Liver (tissue), 3 donors: ENCODE measurements at regions not wholly inside any gene's neighbourhood (a gene's known extent, or its start where the extent isn't known, plus 50 kb on each side); places are given as distances from the start of the nearest gene placed in this dataset.

Experiments used
- CTCF ChIP-seq: fragments of 150-350 bp; IDR thresholded peaks from 2 replicates; pipeline ENCODE4 v1.5.1; 2017; ENCODE audit warnings: improper control_type of control experiment, low read depth, low read length; ENCODE audit not compliant: missing input control
- EGR1 ChIP-seq, 2 donors: IDR thresholded peaks; 2 replicates each; pipeline ENCODE4 v1.6.1; 2016 to 2018; ENCODE audit warnings: antibody characterized with exemption in 2 of 2, low read depth in 2 of 2
- GABPA ChIP-seq, 2 donors: IDR thresholded peaks in 1 of 2; conservative IDR thresholded peaks in 1 of 2; 2 replicates each; pipeline ENCODE4 v1.6.1; 2016; ENCODE audit warnings: antibody characterized with exemption in 2 of 2, mild to moderate bottlenecking in 1 of 2, moderate library complexity in 1 of 2
- donor health status: healthy.
- donor health status: healthy.

GRCh38 chr22:47442821-47443220 lies 680.4 kb downstream of the TBC1D22A start:
- TF ChIP-seq EGR1 (IDR thresholded peaks at IDR 0.05; ENCODE audit: low read depth in 2 of 2) = no peak
- TF ChIP-seq CTCF = no peak
- no peak for TF ChIP-seq GABPA (IDR thresholded peaks at IDR 0.05 in 1 of 2, conservative IDR thresholded peaks at IDR 0.05 in 1 of 2)
